Fibroblast of skin of right biceps (primary cell): ENCODE measurements at regions not wholly inside any gene's neighbourhood (a gene's known extent, or its start where the extent isn't known, plus 50 kb on each side); places are given as distances from the start of the nearest gene placed in this dataset.
A peak's percentile ranks its signal among the peaks of the same experiment; 100 is the strongest.

Source experiments
- DNase-seq: peaks from one replicate; pipeline ENCODE4 v3.0.0-alpha.2; 2013

- no peak for DNase-seq
Measured at GRCh38 chr13:29921542-29921941, 71.1 kb upstream of the UBL3 start.

- DNase-seq: no peak
Measured at GRCh38 chr13:29920025-29920643, 69.7 kb upstream of the UBL3 start.

DNA sequence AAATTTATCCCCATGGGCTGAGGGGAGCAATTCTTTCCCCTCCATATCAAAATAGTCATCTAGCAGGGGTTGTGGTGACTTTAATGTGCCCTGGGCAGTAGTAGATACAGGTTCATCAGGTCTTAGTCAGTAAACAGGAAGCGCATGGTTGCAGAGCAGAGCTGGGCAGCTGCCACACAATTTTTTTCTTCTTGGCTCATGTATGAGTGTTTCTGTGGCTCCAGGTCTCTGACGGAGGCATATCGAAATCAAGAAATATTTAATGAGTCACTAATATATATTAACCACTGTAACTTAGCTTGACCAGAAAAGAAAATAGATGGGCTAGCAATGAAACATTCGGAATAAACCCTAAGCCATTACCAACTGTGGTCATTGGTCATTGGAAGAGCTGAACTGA, 68.4 kb upstream of the UBL3 start:
- peak; percentile 89 for DNase-seq

DNA sequence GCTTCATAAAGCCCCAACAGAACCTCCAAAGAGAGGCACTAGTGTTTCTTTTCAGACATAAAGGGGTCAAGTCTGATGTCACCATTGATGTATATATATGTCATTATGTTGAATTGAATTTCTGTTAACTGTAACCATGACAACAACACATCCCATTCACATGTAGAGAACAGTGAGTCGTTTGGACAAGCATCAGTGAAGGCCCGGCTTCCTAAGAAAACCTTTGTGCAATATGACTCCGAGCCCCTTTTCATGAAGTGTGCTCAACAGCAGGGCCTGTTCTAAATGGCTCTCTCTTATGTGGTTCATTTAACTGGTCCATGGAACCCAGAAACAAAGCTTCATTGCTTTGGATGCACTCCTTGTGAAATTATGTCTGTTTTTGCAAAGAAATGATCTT, 67.2 kb upstream of the UBL3 start:
- DNase-seq: peak; percentile 30

GRCh38 chr13:29914581-29914980, 64.2 kb upstream of the UBL3 start:
- no peak for DNase-seq

GRCh38 chr13:29911781-29912418, 61.5 kb upstream of the UBL3 start:
- no peak for DNase-seq

GRCh38 chr13:29909975-29910674, 59.7 kb upstream of the UBL3 start:
- DNase-seq: peak; percentile 65

- DNase-seq: no peak
Measured at GRCh38 chr13:29909081-29909730, 58.8 kb upstream of the UBL3 start.

- DNase-seq: peak; percentile 78
Measured at GRCh38 chr13:29908416-29909080, 58.1 kb upstream of the UBL3 start.

DNA sequence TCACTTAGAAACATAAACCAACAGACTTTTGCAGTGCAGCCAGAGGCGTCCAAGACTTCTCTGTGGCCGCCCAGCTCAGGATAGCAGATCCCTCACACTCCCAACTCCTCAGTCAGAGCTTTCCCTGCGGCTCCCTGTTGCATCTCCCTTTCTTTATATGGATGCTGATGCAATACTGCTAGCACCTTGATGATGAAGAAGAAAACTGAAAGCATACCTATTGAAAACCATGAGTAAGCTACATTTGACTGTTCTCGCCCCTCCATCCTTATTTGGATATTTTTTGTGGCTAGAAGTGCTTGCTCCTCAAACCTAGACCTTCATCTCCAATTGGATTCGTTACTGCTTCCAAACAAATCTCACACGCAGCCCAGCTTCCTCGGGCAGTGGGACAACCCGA, 57.3 kb upstream of the UBL3 start:
- no peak for DNase-seq

DNA sequence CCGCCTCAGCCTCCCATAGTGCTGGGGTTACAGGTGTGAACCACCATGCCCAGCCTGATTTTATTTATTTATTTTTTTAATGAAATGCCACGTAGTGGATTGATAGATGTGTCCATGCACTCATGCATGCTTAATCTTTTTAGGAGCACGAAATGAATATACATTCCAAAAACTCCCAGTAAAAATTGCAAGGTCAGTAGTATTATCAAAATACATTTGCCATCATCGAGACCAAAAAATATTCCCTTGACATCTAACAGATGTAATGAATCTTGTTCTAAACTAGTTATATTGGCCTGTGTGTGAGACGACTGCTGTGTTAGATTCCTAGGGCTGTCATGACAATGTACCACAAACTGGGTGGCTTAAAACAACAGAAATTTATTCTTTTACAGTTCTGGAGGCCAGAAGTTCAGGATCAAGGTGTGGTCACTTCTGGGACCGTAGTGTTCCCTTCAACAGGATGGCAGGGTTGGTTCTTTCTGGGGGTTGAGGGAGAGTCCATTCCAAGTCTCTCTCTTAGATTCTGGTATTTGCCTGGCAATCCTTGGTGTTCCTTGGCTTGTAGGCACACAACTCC, 56.1 kb upstream of the UBL3 start:
- DNase-seq: no peak

DNA sequence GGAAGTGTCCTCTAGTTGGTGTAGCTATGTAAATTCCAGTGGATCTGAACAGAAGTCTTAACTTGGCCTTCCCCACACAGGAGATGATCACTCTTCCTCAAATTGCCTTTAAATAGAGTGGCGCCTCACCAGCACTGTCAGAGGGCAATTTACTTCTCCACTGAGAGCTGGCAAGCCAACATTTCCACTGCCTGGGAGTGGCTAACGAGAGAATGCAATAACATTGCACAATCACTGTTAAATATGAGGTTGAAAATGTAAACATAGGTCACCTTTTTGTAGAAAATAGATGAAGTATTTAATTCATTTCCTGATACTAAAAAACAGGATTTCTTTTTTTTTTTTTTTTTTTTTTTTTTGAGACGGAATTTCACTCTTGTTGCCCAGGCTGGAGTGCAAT, 55.4 kb upstream of the UBL3 start:
- DNase-seq: peak; percentile 42

GRCh38 chr13:29903996-29904395, 53.6 kb upstream of the UBL3 start:
- no peak for DNase-seq

DNA sequence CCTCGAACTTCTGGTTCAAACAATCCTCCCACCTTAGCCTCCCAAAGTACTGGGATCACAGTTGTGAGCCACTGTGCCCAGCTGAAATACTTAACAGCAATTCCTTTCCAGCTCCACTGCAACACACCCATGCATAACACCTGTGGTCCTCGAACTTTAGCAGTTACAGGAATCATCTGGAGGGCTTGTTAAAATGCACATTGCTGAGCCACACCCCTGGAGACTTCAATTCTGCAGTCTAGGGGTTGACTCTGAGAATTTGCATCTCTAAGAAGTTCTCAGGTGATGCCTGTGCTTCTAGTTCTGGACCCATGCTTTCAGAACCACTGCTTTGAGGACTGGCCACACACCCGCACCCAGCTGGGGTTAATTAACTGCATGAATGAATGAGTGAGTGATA, 53.1 kb upstream of the UBL3 start:
- DNase-seq: no peak

GRCh38 chr13:29902632-29903305, 52.4 kb upstream of the UBL3 start:
- no peak for DNase-seq

DNA sequence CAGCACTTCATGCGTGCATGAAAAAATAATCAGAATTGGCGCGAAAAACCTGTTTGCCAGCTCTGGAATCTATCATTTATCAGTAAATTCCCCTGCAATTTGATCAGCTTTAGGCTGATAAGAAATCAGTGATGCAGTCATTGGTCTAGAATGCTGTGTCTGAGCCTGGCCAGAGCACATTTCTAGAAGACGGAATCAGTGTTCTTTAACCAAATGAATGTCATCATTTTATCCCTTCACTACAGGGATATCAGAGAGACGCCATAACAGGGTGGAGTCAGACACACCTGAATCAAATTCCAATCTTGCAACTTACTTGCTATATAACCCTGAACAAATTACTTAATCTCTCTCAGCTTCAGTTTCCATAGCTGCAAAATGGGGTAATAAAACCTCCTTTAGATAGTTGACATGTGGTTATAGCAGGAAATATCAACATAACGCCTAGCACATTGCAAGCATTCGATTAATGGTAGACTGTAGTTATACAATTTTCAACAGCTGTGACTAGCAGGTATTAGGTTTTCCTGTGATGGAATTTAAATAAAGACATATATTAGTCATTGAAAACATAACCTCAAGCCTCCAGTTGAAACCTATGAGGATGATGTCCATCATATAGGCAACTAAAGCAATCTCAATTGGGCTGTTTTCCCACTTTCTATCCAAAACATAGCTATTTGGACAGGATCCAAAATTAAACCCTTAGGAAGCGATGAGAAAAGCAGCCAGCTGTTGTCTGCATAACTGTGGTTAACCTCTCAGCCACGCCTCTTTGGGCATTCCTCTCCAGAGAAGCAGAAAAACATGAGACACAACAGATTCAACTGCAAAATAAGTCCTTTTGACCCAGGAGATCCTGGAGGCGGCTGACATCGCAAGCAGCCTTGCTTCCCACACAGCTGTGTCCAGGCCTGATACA, 51.6 kb upstream of the UBL3 start:
- peak; percentile 96 for DNase-seq
